Prostate gland (tissue), 2 donors: ENCODE measurements at regions not wholly inside any gene's neighbourhood (a gene's known extent, or its start where the extent isn't known, plus 50 kb on each side); places are given as distances from the start of the nearest gene placed in this dataset.

Experiments
- DNase-seq: peaks from one replicate; pipeline ENCODE4 v3.0.0-alpha.2; 2019; ENCODE audit warnings: low spot score
- H3K27ac ChIP-seq, 2 donors: fragments of 200-600 bp; sonication (generic); 2 replicates each; pipeline ENCODE4 v1.5.1; 2017 to 2019
- H3K27me3 ChIP-seq: fragments of 200-600 bp; sonication (generic); replicated peaks from 2 replicates; pipeline ENCODE4 v1.5.1; 2019; ENCODE audit not compliant: insufficient read depth
- H3K36me3 ChIP-seq, 2 donors: fragments of 200-600 bp; sonication (generic); 1 replicate in 1 of 2; 2 replicates in 1 of 2; pipeline versions ENCODE4 v1.5.1 to v1.8.1; 2017 to 2019
- H3K4me1 ChIP-seq: fragments of 200-600 bp; sonication (generic); replicated peaks from 2 replicates; pipeline ENCODE4 v1.5.1; 2019
- H3K4me3 ChIP-seq, 2 donors: fragments of 200-600 bp; sonication (generic); 2 replicates each; pipeline ENCODE4 v1.5.1; 2017 to 2019
- H3K9me3 ChIP-seq: fragments of 200-600 bp; sonication (generic); 2 replicates; pipeline ENCODE4 v1.5.1; 2017
- CTCF ChIP-seq, 4 experiments: fragments of 200-600 bp in 2 of 4; fragments of 450-650 bp in 2 of 4; sonication (generic) in 2 of 4; IDR thresholded peaks; 1 replicate in 3 of 4; 2 replicates in 1 of 4; pipeline ENCODE4 v1.5.1; 2016 to 2019; ENCODE audit warnings: antibody characterized with exemption in 4 of 4, mild to moderate bottlenecking in 2 of 4, moderate library complexity in 2 of 4
- POLR2A ChIP-seq: fragments of 450-650 bp; IDR thresholded peaks from one replicate; pipeline ENCODE4 v1.6.1; 2016; ENCODE audit warnings: antibody characterized with exemption, mild to moderate bottlenecking
- POLR2AphosphoS5 ChIP-seq: sonication (generic); formaldehyde crosslinking; IDR thresholded peaks from one replicate; pipeline ENCODE4 v1.6.1; 2017; ENCODE audit warnings: antibody characterized with exemption
- WGBS: methylation state at CpG from one replicate; pipeline ENCODE4 v1.1.5; 2018; 5-methylcytosine and 5-hydroxymethylcytosine counted together
- intact Hi-C: fragments of 100-400 bp; cut with DNase I; formaldehyde crosslinking; loops from one replicate; pipeline ENCODE4 v1.14.2; 2022

- 61% methylated on average over 2 of the region's 2 CpGs for WGBS
- no peaks in the 10 kb centered on the region for H3K27me3 ChIP-seq
- intact Hi-C loops: no loop called here
Measured at GRCh38 chr2:8039732-8040131, 642.1 kb upstream of the ID2 start.

GRCh38 chr2:8043295-8043694 is 638.6 kb upstream of the ID2 start:
- no peak overlapping the region for H3K27ac ChIP-seq
- H3K4me1 ChIP-seq: no peaks in the 10 kb centered on the region
- no peaks in the 10 kb centered on the region for H3K9me3 ChIP-seq
- no peaks in the 10 kb centered on the region for H3K36me3 ChIP-seq
- no peaks in the 10 kb centered on the region for H3K27me3 ChIP-seq
- no peak for DNase-seq
- intact Hi-C loops: no loop called here
- TF ChIP-seq POLR2AphosphoS5: no peak
- no peak for TF ChIP-seq CTCF (IDR thresholded peaks at IDR 0.05)
- TF ChIP-seq POLR2A: no peak
- no peak overlapping the region for H3K4me3 ChIP-seq
- 96% methylated on average over 4 of the region's 4 CpGs for WGBS

More at GRCh38 chr2:8039732-8040131, 642.1 kb upstream of the ID2 start:
- TF ChIP-seq POLR2A: no peak
- no peak for TF ChIP-seq CTCF (IDR thresholded peaks at IDR 0.05)
- TF ChIP-seq POLR2AphosphoS5: no peak
- Histone ChIP-seq H3K27ac (no peak overlapping the region), H3K4me1 (no peaks in the 10 kb centered on the region), H3K9me3 (no peaks in the 10 kb centered on the region), H3K4me3 (no peak overlapping the region), H3K36me3 (no peaks in the 10 kb centered on the region)
- DNase-seq: no peak

GRCh38 chr2:8044046-8044594 is 637.7 kb upstream of the ID2 start:
- Histone ChIP-seq H3K36me3 (no peaks in the 10 kb centered on the region), H3K9me3 (no peaks in the 10 kb centered on the region), H3K4me3 (no peak overlapping the region), H3K4me1 (no peaks in the 10 kb centered on the region), H3K27me3 (no peaks in the 10 kb centered on the region), H3K27ac (no peak overlapping the region)
- intact Hi-C loops: no loop called here
- TF ChIP-seq POLR2AphosphoS5: no peak
- TF ChIP-seq POLR2A: no peak
- no peak for TF ChIP-seq CTCF (IDR thresholded peaks at IDR 0.05)
- 100% methylated on average over 4 of the region's 4 CpGs for WGBS
- no peak for DNase-seq

GRCh38 chr2:8045081-8045614 is 636.7 kb upstream of the ID2 start:
- TF ChIP-seq POLR2A: no peak
- no peak for TF ChIP-seq POLR2AphosphoS5
- no peak for TF ChIP-seq CTCF (IDR thresholded peaks at IDR 0.05)
- H3K4me1 ChIP-seq: no peaks in the 10 kb centered on the region
- H3K36me3 ChIP-seq: no peaks in the 10 kb centered on the region
- no peak overlapping the region for H3K4me3 ChIP-seq
- H3K27ac ChIP-seq: no peak overlapping the region
- DNase-seq: no peak
- H3K9me3 ChIP-seq: no peaks in the 10 kb centered on the region
- WGBS: 97% methylated on average over 6 of the region's 6 CpGs
- no peaks in the 10 kb centered on the region for H3K27me3 ChIP-seq
- intact Hi-C loops: no loop called here

- H3K27ac ChIP-seq: no peak overlapping the region
- no peaks in the 10 kb centered on the region for H3K4me1 ChIP-seq
- intact Hi-C loops: no loop called here
- no peaks in the 10 kb centered on the region for H3K27me3 ChIP-seq
- no peak overlapping the region for H3K4me3 ChIP-seq
- 95% methylated on average over 5 of the region's 5 CpGs for WGBS
- TF ChIP-seq CTCF (IDR thresholded peaks at IDR 0.05) (no peak), POLR2AphosphoS5 (no peak), POLR2A (no peak)
- H3K36me3 ChIP-seq: no peaks in the 10 kb centered on the region
- no peaks in the 10 kb centered on the region for H3K9me3 ChIP-seq
- DNase-seq: no peak
Measured at GRCh38 chr2:8046849-8047248, 635.0 kb upstream of the ID2 start.
